HG02623 (cell line): ENCODE measurements at regions not wholly inside any gene's neighbourhood (a gene's known extent, or its start where the extent isn't known, plus 50 kb on each side); places are given as distances from the start of the nearest gene placed in this dataset.

Experiments
- ATAC-seq: cut with Tn5 transposase; IDR thresholded peaks from one replicate; pipeline ENCODE4 v1.9.1; 2021; ENCODE audit warnings: moderate library complexity; ENCODE audit not compliant: unreplicated experiment

- no peak for ATAC-seq
Observed at GRCh38 chr6:54009052-54009654, 102.1 kb upstream of the MLIP start.

- ATAC-seq, result no peak
Observed at GRCh38 chr6:54010340-54011276, 100.6 kb upstream of the MLIP start.

- ATAC-seq, result no peak
Observed at GRCh38 chr6:54011277-54011648, 100.0 kb upstream of the MLIP start.

- no peak for ATAC-seq
Observed at GRCh38 chr6:54013966-54014365, 97.3 kb upstream of the MLIP start.

GRCh38 chr6:54014440-54014839 is 96.8 kb upstream of the MLIP start:
- no peak for ATAC-seq

GRCh38 chr6:54017877-54018276 is 93.4 kb upstream of the MLIP start:
- ATAC-seq, result no peak

GRCh38 chr6:54018722-54019121 is 92.5 kb upstream of the MLIP start:
- ATAC-seq, result no peak

GRCh38 chr6:54019860-54020259 is 91.4 kb upstream of the MLIP start:
- ATAC-seq, result no peak

GRCh38 chr6:54020334-54020733 is 90.9 kb upstream of the MLIP start:
- no peak for ATAC-seq

GRCh38 chr6:54026652-54027400 is 84.4 kb upstream of the MLIP start:
- ATAC-seq, result no peak

GRCh38 chr6:54028170-54028569 is 83.1 kb upstream of the MLIP start:
- ATAC-seq, result no peak

GRCh38 chr6:54029187-54029586 is 82.1 kb upstream of the MLIP start:
- no peak for ATAC-seq

- no peak for ATAC-seq
Observed at GRCh38 chr6:54031169-54031568, 80.1 kb upstream of the MLIP start.

GRCh38 chr6:54037277-54037779 is 73.9 kb upstream of the MLIP start:
- ATAC-seq, result no peak

- no peak for ATAC-seq
Observed at GRCh38 chr6:54040545-54040944, 70.7 kb upstream of the MLIP start.

GRCh38 chr6:54041239-54041638 is 70.0 kb upstream of the MLIP start:
- ATAC-seq, result no peak

GRCh38 chr6:54043360-54043759 is 67.9 kb upstream of the MLIP start:
- ATAC-seq, result no peak

GRCh38 chr6:54044059-54044458 is 67.2 kb upstream of the MLIP start:
- no peak for ATAC-seq

- ATAC-seq, result no peak
Observed at GRCh38 chr6:54048782-54049181, 62.5 kb upstream of the MLIP start.

GRCh38 chr6:54050750-54051149 is 60.5 kb upstream of the MLIP start:
- ATAC-seq, result no peak

GRCh38 chr6:54053881-54054391 is 57.3 kb upstream of the MLIP start:
- no peak for ATAC-seq
